HG03354 (cell line): ENCODE measurements at regions not wholly inside any gene's neighbourhood (a gene's known extent, or its start where the extent isn't known, plus 50 kb on each side); places are given as distances from the start of the nearest gene placed in this dataset.

Experiments
- ATAC-seq: cut with Tn5 transposase; IDR thresholded peaks from one replicate; pipeline ENCODE4 v1.9.1; 2021; ENCODE audit warnings: mild to moderate bottlenecking; ENCODE audit not compliant: unreplicated experiment, poor library complexity, severe bottlenecking

DNA sequence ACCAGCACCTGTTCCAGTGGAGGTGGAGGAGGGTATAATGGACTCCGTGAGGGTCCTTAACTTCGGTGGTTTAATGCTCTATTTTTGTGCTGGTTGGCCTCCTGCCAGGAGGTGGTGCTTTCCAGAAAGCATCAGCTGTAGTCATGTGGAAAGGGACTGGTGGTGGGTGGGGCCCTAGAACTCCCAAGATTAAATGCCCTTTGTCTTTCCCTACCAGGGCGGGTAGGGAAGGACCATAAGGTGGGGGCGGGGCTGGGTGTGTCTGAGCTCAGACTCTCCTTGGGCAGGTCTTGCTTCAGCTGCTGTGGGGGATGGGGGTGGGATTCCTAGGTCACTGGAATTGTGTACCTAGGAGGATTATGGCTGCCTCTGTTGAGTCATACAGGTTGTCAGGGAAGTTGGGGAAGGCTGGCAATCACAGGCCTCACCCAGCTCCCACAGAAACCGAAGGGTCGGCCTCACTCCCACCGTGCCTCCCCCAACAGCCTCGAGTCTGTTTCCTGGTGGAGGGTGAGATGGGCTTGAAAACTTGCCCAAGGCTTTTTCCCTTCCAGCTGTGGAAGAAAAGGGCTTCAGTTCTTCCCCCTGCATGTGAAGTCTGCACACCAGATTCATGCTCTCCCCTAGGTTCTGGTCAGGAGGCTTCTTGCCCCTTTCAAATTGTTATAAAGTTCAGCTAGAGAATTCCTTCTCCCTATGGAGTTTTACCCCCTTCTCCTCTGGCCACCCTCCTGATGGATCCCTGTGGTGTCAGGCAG is 60.3 kb upstream of the CLDN10 start:
- ATAC-seq: no peak

- peak; percentile 66 for ATAC-seq
Measured at GRCh38 chr13:95494082-95494681, 58.3 kb upstream of the CLDN10 start.

GRCh38 chr13:95496485-95496884 is 56.0 kb upstream of the CLDN10 start:
- ATAC-seq: no peak

- no peak for ATAC-seq
Measured at GRCh38 chr13:95497381-95497807, 55.1 kb upstream of the CLDN10 start.

DNA sequence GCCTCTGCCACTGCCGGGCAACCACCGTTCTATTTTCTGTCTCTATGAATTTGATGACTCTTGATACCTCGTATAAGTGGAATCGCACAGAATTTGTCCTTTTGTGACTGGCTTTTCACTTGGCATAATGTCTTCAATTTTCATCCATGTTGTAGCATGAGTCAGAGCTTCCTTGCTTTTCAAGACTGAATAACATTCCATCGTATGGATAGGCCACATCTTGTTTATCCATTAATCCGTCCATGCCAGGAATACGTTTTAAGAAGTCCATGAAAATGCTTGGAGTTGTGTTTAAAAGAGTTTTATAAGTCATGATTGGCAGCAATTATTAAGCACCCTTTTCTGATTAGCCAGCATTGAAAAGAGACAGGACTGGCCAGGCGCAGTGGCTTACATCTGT is 53.6 kb upstream of the CLDN10 start:
- ATAC-seq: no peak

DNA sequence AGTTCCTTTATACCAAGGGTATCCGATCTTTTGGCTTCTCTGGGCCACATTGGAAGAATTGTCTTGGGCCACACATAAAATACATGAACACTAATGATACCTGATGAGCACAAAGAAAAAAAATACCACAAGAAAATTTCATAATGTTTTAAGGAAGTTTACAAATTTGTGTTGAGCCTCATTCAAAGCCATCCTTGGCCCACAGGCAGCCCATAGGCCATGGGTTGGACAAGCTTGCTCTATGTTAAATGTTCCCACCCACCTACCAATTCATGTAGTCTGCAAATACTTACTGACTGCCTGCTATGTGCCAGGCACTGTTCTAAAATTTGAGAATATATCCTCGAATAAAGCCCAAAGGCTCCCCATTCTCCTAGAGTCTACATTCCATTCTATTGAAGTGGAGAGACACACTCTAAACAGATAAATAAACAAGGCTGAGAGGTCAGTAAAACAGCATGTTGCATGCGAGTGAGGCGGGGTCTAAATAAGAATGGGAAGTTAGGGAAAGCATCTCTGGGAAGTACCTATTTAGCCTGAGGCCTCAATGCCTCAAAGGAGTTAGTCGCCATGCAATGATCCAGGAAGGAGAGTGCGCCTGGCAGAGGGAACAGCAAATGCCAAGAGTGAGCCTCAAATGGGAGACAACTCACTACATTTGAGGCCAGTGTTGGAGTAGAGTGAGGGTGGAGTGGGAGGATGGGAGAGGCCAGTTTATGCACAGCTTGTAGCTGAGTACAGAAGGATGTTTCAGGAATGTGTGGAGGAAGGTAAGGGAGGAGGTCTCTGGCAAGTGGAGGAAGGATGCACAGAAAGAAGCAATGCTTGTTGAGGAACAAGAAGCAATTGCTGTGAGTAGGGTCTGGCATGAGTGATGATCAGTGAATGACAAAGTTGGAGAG is 52.5 kb upstream of the CLDN10 start:
- no peak for ATAC-seq

DNA sequence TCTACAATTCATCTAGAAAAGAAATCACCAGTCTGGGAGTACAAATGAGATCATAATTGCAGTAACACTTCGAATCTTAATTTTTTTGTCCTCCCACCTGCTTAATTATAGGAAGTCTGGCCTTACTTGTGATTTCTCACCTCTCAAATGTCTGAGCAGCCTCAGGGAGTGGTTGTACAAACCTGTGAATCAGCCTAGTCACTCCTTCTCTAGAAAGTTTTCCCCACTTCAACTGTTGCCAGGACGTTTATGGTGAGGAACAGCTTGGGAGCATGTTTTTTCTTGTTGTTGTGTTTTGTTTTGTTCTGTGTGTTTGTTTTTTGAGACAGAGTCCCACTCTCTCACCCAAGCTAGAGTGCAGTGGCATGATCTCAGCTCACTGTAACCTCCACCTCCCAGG is 50.3 kb upstream of the CLDN10 start:
- no peak for ATAC-seq
